K562 (cell line): ENCODE measurements at regions not wholly inside any gene's neighbourhood (a gene's known extent, or its start where the extent isn't known, plus 50 kb on each side); places are given as distances from the start of the nearest gene placed in this dataset.

Source experiments
- ATAC-seq: fragments of 200-7000 bp; cut with Tn5 transposase; 3 replicates; pipeline ENCODE4 v1.9.1; 2020; ENCODE audit warnings: moderate library complexity
- BruUV-seq: library from RNA; stranded (reverse); fragments of 400-500 nt; replicated peaks from 2 replicates; lab custom pipeline; 2021; lab: Mats Ljungman, UMichigan
- CTCF ChIA-PET: fragments of 300-600 bp; formaldehyde crosslinking; extraction: SDS; loops from one replicate; lab custom pipeline; 2021; ENCODE audit warnings: low intra/inter-chr PET ratio; lab: Yijun Ruan, JAX
- POLR2A ChIA-PET: fragments of 300-600, 350-650 bp; sonication (Branson Sonifier 250); formaldehyde crosslinking; extraction: SDS; loops from one replicate; lab custom pipeline; 2021; ENCODE audit warnings: antibody characterized with exemption, inconsistent platforms; lab: Yijun Ruan, JAX
- DNase-seq, 4 experiments: peaks; one replicate each; pipeline versions ENCODE4 v3.0.0 to v3.0.0-alpha.2; 2011 to 2018; ENCODE audit warnings: low spot score in 3 of 4, mixed read lengths in 3 of 4; ENCODE audit errors: extremely low read depth in 1 of 4
- FAIRE-seq: peaks from 2 replicates; lab custom pipeline; 2011; peaks lifted over from hg19 to GRCh38; lab: Jason Lieb, UNC
- H2AFZ ChIP-seq: 2 replicates; pipeline ENCODE4 v1.6.0; 2011; ENCODE audit warnings: low read depth, low read length, control low read depth, inconsistent platforms
- H3K27ac ChIP-seq: fragments of 200-600 bp; 3 replicates; pipeline ENCODE4 v1.8.0; 2011; ENCODE audit warnings: low read depth, mild to moderate bottlenecking, control low read depth, inconsistent platforms, low read length, moderate library complexity, mixed read lengths; ENCODE audit errors: extremely low read depth
- H3K27me3 ChIP-seq, 2 experiments: fragments of 300-600 bp in 1 of 2; 2 replicates in 1 of 2; 3 replicates in 1 of 2; pipeline versions ENCODE4 v1.6.0 to v1.8.0; 2011; ENCODE audit warnings: inconsistent platforms in 2 of 2, low read length in 2 of 2, mild to moderate bottlenecking in 1 of 2, mixed read lengths in 1 of 2, moderate library complexity in 1 of 2; ENCODE audit not compliant: control insufficient read depth in 2 of 2, insufficient read depth in 2 of 2
- H3K36me3 ChIP-seq: fragments of 300-600 bp; 3 replicates; pipeline ENCODE4 v1.8.0; 2011; ENCODE audit warnings: mild to moderate bottlenecking, low read length, inconsistent platforms; ENCODE audit not compliant: control insufficient read depth, insufficient read depth
- H3K4me1 ChIP-seq, 2 experiments: fragments of 200-600 bp in 1 of 2; replicated peaks in 1 of 2; 2 replicates in 1 of 2; 3 replicates in 1 of 2; pipeline versions ENCODE4 v1.5.1 to v1.8.0; 2011; ENCODE audit warnings: inconsistent platforms in 2 of 2, low read length in 2 of 2, mild to moderate bottlenecking in 1 of 2, mixed read lengths in 1 of 2, moderate library complexity in 1 of 2; ENCODE audit not compliant: control insufficient read depth in 2 of 2, insufficient read depth in 2 of 2
- H3K4me2 ChIP-seq: 2 replicates; pipeline ENCODE4 v1.6.1; 2011; ENCODE audit warnings: low read length, control low read depth, inconsistent platforms, mixed read lengths; ENCODE audit not compliant: insufficient read depth
- H3K4me3 ChIP-seq: fragments of 200-600 bp; sonication (generic), shearing (Covaris generic); 2 replicates; pipeline ENCODE4 v1.5.1; 2016; ENCODE audit warnings: control low read depth, inconsistent platforms
- H3K79me2 ChIP-seq: fragments of 200-600 bp; 3 replicates; pipeline ENCODE4 v1.8.0; 2011; ENCODE audit warnings: low read length, inconsistent platforms; ENCODE audit not compliant: control insufficient read depth, insufficient read depth
- H3K9ac ChIP-seq, 2 experiments: 2 replicates each; pipeline versions ENCODE4 v1.6.0 to v1.6.1; 2011; ENCODE audit warnings: low read depth in 2 of 2, low read length in 2 of 2, control low read depth in 1 of 2, inconsistent platforms in 1 of 2, mild to moderate bottlenecking in 1 of 2, mixed read lengths in 1 of 2; ENCODE audit not compliant: insufficient read depth in 1 of 2
- H3K9me1 ChIP-seq: one replicate; pipeline ENCODE4 v1.6.0; 2011; ENCODE audit warnings: inconsistent platforms, mild to moderate bottlenecking, low read length, moderate library complexity; ENCODE audit not compliant: control insufficient read depth, insufficient read depth
- H3K9me3 ChIP-seq: replicated peaks from 2 replicates; pipeline ENCODE4 v1.5.1; 2011; ENCODE audit warnings: low read depth, low read length, inconsistent platforms; ENCODE audit not compliant: control insufficient read depth, insufficient read depth
- H4K20me1 ChIP-seq: replicated peaks from 2 replicates; pipeline ENCODE4 v1.6.1; 2011; ENCODE audit warnings: low read length, inconsistent platforms, mixed read lengths; ENCODE audit not compliant: control insufficient read depth, insufficient read depth
- BACH1 ChIP-seq: fragments of 200-800 bp; sonication (Bioruptor generic); IDR thresholded peaks from 2 replicates; pipeline ENCODE4 v1.6.1; 2016; ENCODE audit warnings: missing genetic modification characterization, missing compliant biosample characterization
- CEBPG ChIP-seq, 3 experiments: fragments of 200-800 bp in 1 of 3; sonication (Bioruptor generic) in 1 of 3; sonication (generic) in 1 of 3; formaldehyde crosslinking in 1 of 3; IDR thresholded peaks in 2 of 3; conservative IDR thresholded peaks in 1 of 3; 2 replicates each; pipeline versions ENCODE4 v1.6.1 to v1.8.0; 2016 to 2022; ENCODE audit warnings: missing compliant biosample characterization in 2 of 3, missing genetic modification characterization in 2 of 3, mild to moderate bottlenecking in 1 of 3, missing genetic modification reagents in 1 of 3
- E2F8 ChIP-seq: fragments of 450-650 bp; IDR thresholded peaks from 2 replicates; pipeline ENCODE4 v1.7.1; 2018; ENCODE audit warnings: mild to moderate bottlenecking, low read depth; ENCODE audit not compliant: partially characterized antibody
- NCOR1 ChIP-seq: fragments of 450-650 bp; IDR thresholded peaks from 2 replicates; pipeline ENCODE4 v1.6.1; 2016; ENCODE audit warnings: mild to moderate bottlenecking, moderate library complexity
- NONO ChIP-seq, 2 experiments: fragments of 200-400 bp in 1 of 2; fragments of 450-650 bp in 1 of 2; formaldehyde crosslinking in 1 of 2; IDR thresholded peaks; 2 replicates each; pipeline ENCODE4 v1.6.1; 2017; ENCODE audit warnings: low read depth in 2 of 2, mild to moderate bottlenecking in 2 of 2, moderate library complexity in 2 of 2, low read length in 1 of 2
- SMAD4 ChIP-seq: fragments of 250-450 bp; sonication (Bioruptor Pico); conservative IDR thresholded peaks from 2 replicates; pipeline ENCODE4 v1.8.0; 2021; ENCODE audit warnings: inconsistent platforms, mild to moderate bottlenecking, moderate library complexity
- SMARCA5 ChIP-seq: fragments of 450-650 bp; IDR thresholded peaks from 2 replicates; pipeline ENCODE4 v1.6.1; 2016
- SRSF7 ChIP-seq: fragments of 200-400 bp; formaldehyde crosslinking; optimal IDR thresholded peaks from 2 replicates; pipeline ENCODE3; 2017; ENCODE audit warnings: mild to moderate bottlenecking, low read depth, low read length
- ZHX1 ChIP-seq: fragments of 150-350 bp; conservative IDR thresholded peaks from 2 replicates; pipeline ENCODE4 v1.6.1; 2014; ENCODE audit warnings: low read length
- ZNF197 ChIP-seq: fragments of 200-800 bp; sonication (Bioruptor generic); IDR thresholded peaks from 2 replicates; pipeline ENCODE4 v1.6.1; 2016; ENCODE audit warnings: low read depth, missing genetic modification characterization, missing compliant biosample characterization
- ZNF263 ChIP-seq: sonication (generic); formaldehyde crosslinking; IDR thresholded peaks from 2 replicates; pipeline ENCODE4 v1.8.0; 2022; ENCODE audit warnings: mild to moderate bottlenecking, missing genetic modification reagents, borderline replicate concordance
- WGBS: fragments of 100-300 bp; shearing (Covaris generic); methylation state at CpG from one replicate; pipeline ENCODE4 v1.1.6; 2016; ENCODE audit warnings: low coverage, mixed read lengths; ENCODE audit not compliant: insufficient coverage; ENCODE audit errors: missing lambda C conversion rate; 5-methylcytosine and 5-hydroxymethylcytosine counted together
- in situ Hi-C: fragments of 300-500 bp; cut with MboI; formaldehyde crosslinking; loops from 4 replicates; pipeline ENCODE4 v1.15.0; 2018; ENCODE audit warnings: inconsistent platforms, mixed read lengths
- intact Hi-C: fragments of 100-400 bp; cut with micrococcal nuclease; formaldehyde crosslinking; loops from 2 replicates; pipeline ENCODE4 v1.14.2; 2022

- in situ Hi-C loops, result no loop called here
Measured at GRCh38 chr6:8655670-8656454, 220.5 kb upstream of the SLC35B3 start.

GRCh38 chr6:8652710-8653109 is 217.4 kb upstream of the SLC35B3 start:
- DNase-seq (no peak), FAIRE-seq (no peak), ATAC-seq (no peak)
- Histone ChIP-seq H3K9ac (no peak overlapping the region), H3K27me3 (no peaks in the 10 kb centered on the region), H3K36me3 (no peaks in the 10 kb centered on the region), H2AFZ (no peak overlapping the region), H3K4me3 (no peak overlapping the region), H3K9me1 (no peaks in the 10 kb centered on the region), H4K20me1 (no peaks in the 10 kb centered on the region), H3K4me2 (no peak overlapping the region), H3K9me3 (no peaks in the 10 kb centered on the region; the same call in 1 of the 2 replicates), H3K27ac (no peak overlapping the region), H3K79me2 (no peaks in the 10 kb centered on the region), H3K4me1 (no peaks in the 10 kb centered on the region)
- ChIA-PET POLR2A (no interaction called here), CTCF (no interaction called here)
- intact Hi-C loops (no loop called here), in situ Hi-C loops (no loop called here)
- 0% methylated on average over 3 of the region's 3 CpGs for WGBS
- no TSS peak for BruUV-seq
- TF ChIP-seq ZNF263 (CRISPR knock-in tag) (no peak), SRSF7 (no peak), ZHX1 (no peak), SMARCA5 (no peak), NCOR1 (no peak), E2F8 (no peak), ZNF197 (no peak)

More at GRCh38 chr6:8655670-8656454, 220.5 kb upstream of the SLC35B3 start:
- Histone ChIP-seq H3K9me3 (no peaks in the 10 kb centered on the region; the same call in 1 of the 2 replicates), H3K4me1 (no peaks in the 10 kb centered on the region), H3K4me3 (no peak overlapping the region), H3K27me3 (no peaks in the 10 kb centered on the region), H3K79me2 (no peaks in the 10 kb centered on the region), H4K20me1 (no peaks in the 10 kb centered on the region), H3K9me1 (no peaks in the 10 kb centered on the region), H3K9ac (no peak overlapping the region), H2AFZ (no peak overlapping the region), H3K27ac (no peak overlapping the region), H3K4me2 (no peak overlapping the region), H3K36me3 (no peaks in the 10 kb centered on the region)
- DNase-seq (no peak), ATAC-seq (no peak), FAIRE-seq (no peak)
- CTCF ChIA-PET, result no interaction called here
- POLR2A ChIA-PET, result no interaction called here
- intact Hi-C loops, result no loop called here
- TF ChIP-seq CEBPG (CRISPR knock-in tag; IDR thresholded peaks at IDR 0.05) (no peak), CEBPG (tag; conservative IDR thresholded peaks at IDR 0.05 in 1 of 2, IDR thresholded peaks at IDR 0.05 in 1 of 2) (peak in 1 of 2 experiments; percentile 56; a peak in 1 of 4 replicates), SMAD4 (no peak), BACH1 (tag) (no peak), NONO (IDR thresholded peaks at IDR 0.05; ENCODE audit: low read depth in 2 of 2, low read length in 1 of 2) (no peak)
- no TSS peak for BruUV-seq
- 3% methylated on average over 5 of the region's 5 CpGs for WGBS
